Endothelial cell of umbilical vein (primary cell): ENCODE measurements at regions not wholly inside any gene's neighbourhood (a gene's known extent, or its start where the extent isn't known, plus 50 kb on each side); places are given as distances from the start of the nearest gene placed in this dataset.

Experiments
- BruUV-seq: library from RNA; stranded (reverse); fragments of 400-500 nt; replicated peaks from 2 replicates; lab custom pipeline; 2021; lab: Mats Ljungman, UMichigan
- CTCF ChIA-PET: fragments of 300-600, 350-600 bp; sonication (Branson Sonifier 250); formaldehyde crosslinking; loops from one replicate; lab custom pipeline; 2021; ENCODE audit warnings: antibody characterized with exemption, inconsistent platforms; lab: Charles Lee
- POLR2A ChIA-PET: fragments of 300-600, 350-600 bp; sonication (Branson Sonifier 250); formaldehyde crosslinking; loops from one replicate; lab custom pipeline; 2021; ENCODE audit warnings: antibody characterized with exemption, inconsistent platforms; lab: Charles Lee
- DNase-seq: peaks from one replicate; pipeline ENCODE4 v3.0.0-alpha.2; 2011; ENCODE audit warnings: low read depth, low spot score
- FAIRE-seq: peaks from 2 replicates; lab custom pipeline; 2011; peaks lifted over from hg19 to GRCh38; lab: Jason Lieb, UNC
- H2AFZ ChIP-seq: 2 replicates; pipeline ENCODE4 v1.6.0; 2012; ENCODE audit warnings: low read depth, low read length, control low read depth, inconsistent platforms
- H3K27ac ChIP-seq: 2 replicates; pipeline ENCODE4 v1.5.1; 2011; ENCODE audit warnings: low read depth, mild to moderate bottlenecking, control low read depth, low read length, moderate library complexity; ENCODE audit not compliant: insufficient read depth
- H3K27me3 ChIP-seq, 2 experiments: 2 replicates each; pipeline versions ENCODE4 v1.6.0 to v1.6.1; 2011; ENCODE audit warnings: low read length in 2 of 2, mixed read lengths in 1 of 2; ENCODE audit not compliant: control insufficient read depth in 2 of 2, insufficient read depth in 2 of 2
- H3K36me3 ChIP-seq, 2 experiments: 2 replicates in 1 of 2; 3 replicates in 1 of 2; pipeline ENCODE4 v1.5.1; 2011; ENCODE audit warnings: low read length in 2 of 2, mild to moderate bottlenecking in 1 of 2, moderate library complexity in 1 of 2; ENCODE audit not compliant: control insufficient read depth in 2 of 2, insufficient read depth in 2 of 2; ENCODE audit errors: extremely low read depth in 1 of 2
- H3K4me1 ChIP-seq: 3 replicates; pipeline ENCODE4 v1.5.1; 2011; ENCODE audit warnings: mild to moderate bottlenecking, low read length; ENCODE audit not compliant: control insufficient read depth, insufficient read depth; ENCODE audit errors: extremely low read depth
- H3K4me2 ChIP-seq: 2 replicates; pipeline ENCODE4 v1.6.1; 2011; ENCODE audit warnings: low read length, control low read depth, mixed read lengths; ENCODE audit not compliant: insufficient read depth
- H3K4me3 ChIP-seq, 3 experiments: fragments of 200-600 bp in 1 of 3; sonication (generic), shearing (Covaris generic) in 1 of 3; replicated peaks in 1 of 3; 2 replicates each; pipeline ENCODE4 v1.5.1; 2011 to 2016; ENCODE audit warnings: control low read depth in 3 of 3, low read length in 3 of 3, mild to moderate bottlenecking in 2 of 3, inconsistent platforms in 1 of 3, low read depth in 1 of 3, moderate library complexity in 1 of 3; ENCODE audit not compliant: insufficient read depth in 1 of 3
- H3K79me2 ChIP-seq: 2 replicates; pipeline ENCODE4 v1.6.0; 2012; ENCODE audit warnings: low read length, inconsistent platforms; ENCODE audit not compliant: control insufficient read depth, insufficient read depth
- H3K9ac ChIP-seq: replicated peaks from 2 replicates; pipeline ENCODE3; 2011; ENCODE audit warnings: low read length, control low read depth; ENCODE audit not compliant: insufficient read depth; ENCODE audit errors: extremely low read depth
- H3K9me1 ChIP-seq: replicated peaks from 3 replicates; pipeline ENCODE4 v1.6.0; 2011; ENCODE audit warnings: mild to moderate bottlenecking, low read length; ENCODE audit not compliant: control insufficient read depth, insufficient read depth; ENCODE audit errors: extremely low read depth
- H3K9me3 ChIP-seq: replicated peaks from 2 replicates; pipeline ENCODE4 v1.5.1; 2012; ENCODE audit warnings: low read length, inconsistent platforms; ENCODE audit not compliant: control insufficient read depth, insufficient read depth
- H4K20me1 ChIP-seq: replicated peaks from 2 replicates; pipeline ENCODE3; 2011; ENCODE audit warnings: mild to moderate bottlenecking, low read length; ENCODE audit not compliant: control insufficient read depth, insufficient read depth; ENCODE audit errors: extremely low read depth
- CTCF ChIP-seq, 2 donors: IDR thresholded peaks; 1 replicate in 1 of 2; 2 replicates in 1 of 2; pipeline ENCODE4 v1.5.1; 2011; ENCODE audit warnings: low read length in 2 of 2, mild to moderate bottlenecking in 2 of 2, moderate library complexity in 2 of 2, control low read depth in 1 of 2, inconsistent platforms in 1 of 2, low read depth in 1 of 2; ENCODE audit not compliant: insufficient read depth in 1 of 2; ENCODE audit errors: extremely low read depth in 1 of 2
- EZH2 ChIP-seq: IDR thresholded peaks from 2 replicates; pipeline ENCODE4 v1.6.1; 2012; ENCODE audit warnings: borderline replicate concordance, low read depth, mild to moderate bottlenecking, moderate library complexity, low read length, inconsistent platforms; ENCODE audit not compliant: severe bottlenecking
- FOS ChIP-seq: IDR thresholded peaks from 2 replicates; pipeline ENCODE4 v1.6.1; 2011; ENCODE audit warnings: mild to moderate bottlenecking, low read length, moderate library complexity, borderline replicate concordance; ENCODE audit not compliant: insufficient read depth
- GATA2 ChIP-seq: IDR thresholded peaks from 2 replicates; pipeline ENCODE4 v1.7.0; 2011; ENCODE audit warnings: low read depth, mild to moderate bottlenecking, moderate library complexity, mixed read lengths, low read length; ENCODE audit not compliant: insufficient read length, insufficient read depth
- JUN ChIP-seq: IDR thresholded peaks from 2 replicates; pipeline ENCODE4 v1.6.1; 2011; ENCODE audit warnings: borderline replicate concordance, low read depth; ENCODE audit not compliant: insufficient read length, insufficient read depth
- MYC ChIP-seq: IDR thresholded peaks from one replicate; pipeline ENCODE4 v1.6.1; 2011; ENCODE audit warnings: mild to moderate bottlenecking, low read depth, low read length
- POLR2A ChIP-seq: IDR thresholded peaks from 2 replicates; pipeline ENCODE4 v1.6.1; 2012; ENCODE audit warnings: low read depth, mild to moderate bottlenecking, control low read depth, low read length
- POLR2AphosphoS5 ChIP-seq: IDR thresholded peaks from 2 replicates; pipeline ENCODE4 v1.6.1; 2012; ENCODE audit warnings: low read depth, mild to moderate bottlenecking, control low read depth, low read length, moderate library complexity; ENCODE audit not compliant: insufficient read depth
- dilution Hi-C: fragments of 300-500 bp; cut with MboI; formaldehyde crosslinking; loops from one replicate; pipeline ENCODE4 v1.15.0; 2019; ENCODE audit warnings: low sequenced_read_pairs; ENCODE audit not compliant: extremely low pct_ligation_motif_present
- intact Hi-C: fragments of 100-400 bp; cut with micrococcal nuclease; formaldehyde crosslinking; loops from one replicate; pipeline ENCODE4 v1.10.0; 2022
- TF ChIP-seq, protein P1 (sequence below): IDR thresholded peaks from 2 replicates; pipeline ENCODE4 v1.6.1; 2011; ENCODE audit not compliant: insufficient read depth, insufficient read length

DNA sequence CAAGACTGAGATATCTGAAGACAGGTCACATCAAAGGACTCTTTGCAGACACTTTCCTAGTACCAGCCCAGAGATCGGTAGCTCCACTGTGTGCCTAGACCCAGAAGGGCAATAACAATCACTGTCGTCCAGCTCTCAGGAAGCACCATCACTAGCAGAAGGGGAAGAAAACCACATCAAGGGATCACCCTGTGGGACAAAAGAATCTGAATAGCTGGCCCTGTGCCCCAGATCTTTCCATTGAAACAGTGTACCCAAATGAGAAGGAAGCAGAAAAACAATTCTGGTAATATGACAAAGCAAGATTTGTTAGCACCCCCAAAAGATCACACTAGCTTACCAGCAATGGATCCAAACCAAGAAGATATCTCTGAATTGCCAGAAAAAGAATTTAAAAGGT lies 404.4 kb upstream of the NECTIN3 start:
- Histone ChIP-seq H3K9ac (no peak overlapping the region), H3K4me2 (no peak overlapping the region), H3K27me3 (no peaks in the 10 kb centered on the region), H3K9me3 (no peaks in the 10 kb centered on the region), H4K20me1 (no peaks in the 10 kb centered on the region), H3K27ac (no peak overlapping the region), H3K79me2 (no peaks in the 10 kb centered on the region), H3K4me3 (no peak overlapping the region), H3K4me1 (peaks cover 10% of the 10 kb centered on the region), H3K9me1 (no peaks in the 10 kb centered on the region), H2AFZ (no peak overlapping the region), H3K36me3 (no peaks in the 10 kb centered on the region)
- intact Hi-C loops (no loop called here), dilution Hi-C loops (no loop called here)
- FAIRE-seq (no peak), DNase-seq (peak; percentile 6)
- no peak for TF ChIP-seq JUN
- no peak for TF ChIP-seq EZH2
- no peak for TF ChIP-seq POLR2AphosphoS5
- TF ChIP-seq CTCF (IDR thresholded peaks at IDR 0.05; ENCODE audit: extremely low read depth in 1 of 2, insufficient read depth in 1 of 2, low read depth in 1 of 2, low read length in 2 of 2): no peak
- no peak for TF ChIP-seq FOS
- POLR2A ChIA-PET: no interaction called here
- CTCF ChIA-PET: interaction anchor here (1.1 to 1.5 kb wide), 2 partner anchors 11 kb away, joined by 3 read pairs; no protein-coding TSS in a partner anchor
- no TSS peak for BruUV-seq

DNA sequence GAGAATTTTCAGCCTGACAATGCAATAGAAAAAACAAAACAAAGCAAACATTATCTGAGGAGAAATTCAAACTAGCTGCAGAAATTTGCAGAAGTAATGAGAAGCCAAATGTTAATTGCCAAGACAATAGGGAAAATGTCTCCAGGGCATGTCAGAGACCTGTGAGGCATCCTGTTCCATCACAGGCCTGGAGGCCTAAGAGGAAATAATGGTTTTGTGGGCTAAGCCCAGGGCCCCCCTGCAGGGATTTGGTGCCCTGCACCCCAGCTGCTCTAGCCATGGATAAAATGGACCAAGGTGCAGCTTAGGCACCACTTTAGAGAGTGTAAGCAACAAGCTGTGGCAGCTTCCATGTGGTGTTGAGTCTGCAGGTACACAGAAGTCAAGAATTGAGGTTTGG lies 401.2 kb upstream of the NECTIN3 start:
- CTCF ChIA-PET: no interaction called here
- Histone ChIP-seq H4K20me1 (no peaks in the 10 kb centered on the region), H3K9me3 (no peaks in the 10 kb centered on the region), H3K9me1 (no peaks in the 10 kb centered on the region), H3K79me2 (no peaks in the 10 kb centered on the region), H3K4me3 (no peak overlapping the region), H3K36me3 (no peaks in the 10 kb centered on the region), H3K4me1 (no peaks in the 10 kb centered on the region), H3K27me3 (no peaks in the 10 kb centered on the region), H2AFZ (no peak overlapping the region), H3K9ac (no peak overlapping the region), H3K27ac (no peak overlapping the region), H3K4me2 (no peak overlapping the region)
- intact Hi-C loops (no loop called here), dilution Hi-C loops (no loop called here)
- DNase-seq (no peak), FAIRE-seq (no peak)
- POLR2A ChIA-PET: no interaction called here
- no TSS peak for BruUV-seq
- TF ChIP-seq POLR2AphosphoS5: no peak
- TF ChIP-seq EZH2: no peak
- TF ChIP-seq CTCF (IDR thresholded peaks at IDR 0.05; ENCODE audit: extremely low read depth in 1 of 2, insufficient read depth in 1 of 2, low read depth in 1 of 2, low read length in 2 of 2): no peak
- no peak for TF ChIP-seq JUN
- no peak for TF ChIP-seq FOS
- no peak for TF ChIP-seq MYC
- TF ChIP-seq, protein P1, sequence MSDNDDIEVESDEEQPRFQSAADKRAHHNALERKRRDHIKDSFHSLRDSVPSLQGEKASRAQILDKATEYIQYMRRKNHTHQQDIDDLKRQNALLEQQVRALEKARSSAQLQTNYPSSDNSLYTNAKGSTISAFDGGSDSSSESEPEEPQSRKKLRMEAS: no peak
- no peak for TF ChIP-seq POLR2A
- no peak for TF ChIP-seq GATA2
